ENCODE measurements at regions not wholly inside any gene's neighbourhood (a gene's known extent, or its start where the extent isn't known, plus 50 kb on each side); places are given as distances from the start of the nearest gene placed in this dataset.

- TF ChIP-seq CTCF (IDR thresholded peaks at IDR 0.05; ENCODE audit: insufficient read depth, low read length), result no peak
- TF ChIP-seq, protein P1, sequence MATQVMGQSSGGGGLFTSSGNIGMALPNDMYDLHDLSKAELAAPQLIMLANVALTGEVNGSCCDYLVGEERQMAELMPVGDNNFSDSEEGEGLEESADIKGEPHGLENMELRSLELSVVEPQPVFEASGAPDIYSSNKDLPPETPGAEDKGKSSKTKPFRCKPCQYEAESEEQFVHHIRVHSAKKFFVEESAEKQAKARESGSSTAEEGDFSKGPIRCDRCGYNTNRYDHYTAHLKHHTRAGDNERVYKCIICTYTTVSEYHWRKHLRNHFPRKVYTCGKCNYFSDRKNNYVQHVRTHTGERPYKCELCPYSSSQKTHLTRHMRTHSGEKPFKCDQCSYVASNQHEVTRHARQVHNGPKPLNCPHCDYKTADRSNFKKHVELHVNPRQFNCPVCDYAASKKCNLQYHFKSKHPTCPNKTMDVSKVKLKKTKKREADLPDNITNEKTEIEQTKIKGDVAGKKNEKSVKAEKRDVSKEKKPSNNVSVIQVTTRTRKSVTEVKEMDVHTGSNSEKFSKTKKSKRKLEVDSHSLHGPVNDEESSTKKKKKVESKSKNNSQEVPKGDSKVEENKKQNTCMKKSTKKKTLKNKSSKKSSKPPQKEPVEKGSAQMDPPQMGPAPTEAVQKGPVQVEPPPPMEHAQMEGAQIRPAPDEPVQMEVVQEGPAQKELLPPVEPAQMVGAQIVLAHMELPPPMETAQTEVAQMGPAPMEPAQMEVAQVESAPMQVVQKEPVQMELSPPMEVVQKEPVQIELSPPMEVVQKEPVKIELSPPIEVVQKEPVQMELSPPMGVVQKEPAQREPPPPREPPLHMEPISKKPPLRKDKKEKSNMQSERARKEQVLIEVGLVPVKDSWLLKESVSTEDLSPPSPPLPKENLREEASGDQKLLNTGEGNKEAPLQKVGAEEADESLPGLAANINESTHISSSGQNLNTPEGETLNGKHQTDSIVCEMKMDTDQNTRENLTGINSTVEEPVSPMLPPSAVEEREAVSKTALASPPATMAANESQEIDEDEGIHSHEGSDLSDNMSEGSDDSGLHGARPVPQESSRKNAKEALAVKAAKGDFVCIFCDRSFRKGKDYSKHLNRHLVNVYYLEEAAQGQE (IDR thresholded peaks at IDR 0.05; ENCODE audit: insufficient replicate concordance, low read depth), result no peak
- TF ChIP-seq SPI1 (IDR thresholded peaks at IDR 0.05; ENCODE audit: borderline replicate concordance, low read depth), result no peak
- TF ChIP-seq POLR2AphosphoS5 (IDR thresholded peaks at IDR 0.05; ENCODE audit: low read depth), result no peak
Measured at GRCh38 chr16:72654535-72654934, 393.4 kb downstream of the ZFHX3 start.

All from HL-60 (cell line).